HG02970 (cell line): ENCODE measurements at regions not wholly inside any gene's neighbourhood (a gene's known extent, or its start where the extent isn't known, plus 50 kb on each side); places are given as distances from the start of the nearest gene placed in this dataset.
"Not testable (repeated sequence)": the region's sequence is repeated elsewhere in the genome, so short reads cannot be mapped to it uniquely, and the experiment has no call there.

Source experiments
- ATAC-seq: cut with Tn5 transposase; IDR thresholded peaks from one replicate; pipeline ENCODE4 v1.9.1; 2021; ENCODE audit warnings: mild to moderate bottlenecking, moderate library complexity, moderate number of reproducible peaks; ENCODE audit not compliant: unreplicated experiment, low FRiP score

DNA sequence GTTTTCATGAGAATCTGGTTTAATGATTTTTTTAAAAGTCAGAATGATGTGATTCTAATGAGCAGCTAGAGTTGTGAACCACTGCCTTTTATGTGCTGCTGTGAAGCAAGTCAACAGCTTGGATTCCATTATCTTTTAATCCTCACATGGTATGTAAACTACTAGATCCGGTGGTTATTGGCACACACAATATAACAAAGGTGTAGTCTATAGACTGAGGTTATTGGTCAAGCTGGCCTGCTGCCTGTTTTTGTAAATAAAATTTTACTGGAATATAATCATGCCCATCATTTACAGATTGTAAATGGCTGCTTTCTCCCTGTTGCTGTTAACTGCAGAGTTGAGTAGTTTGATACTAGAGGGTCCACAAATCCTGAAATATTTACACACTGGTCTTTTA is 103.1 kb downstream of the OTOL1 start:
- ATAC-seq: no peak

DNA sequence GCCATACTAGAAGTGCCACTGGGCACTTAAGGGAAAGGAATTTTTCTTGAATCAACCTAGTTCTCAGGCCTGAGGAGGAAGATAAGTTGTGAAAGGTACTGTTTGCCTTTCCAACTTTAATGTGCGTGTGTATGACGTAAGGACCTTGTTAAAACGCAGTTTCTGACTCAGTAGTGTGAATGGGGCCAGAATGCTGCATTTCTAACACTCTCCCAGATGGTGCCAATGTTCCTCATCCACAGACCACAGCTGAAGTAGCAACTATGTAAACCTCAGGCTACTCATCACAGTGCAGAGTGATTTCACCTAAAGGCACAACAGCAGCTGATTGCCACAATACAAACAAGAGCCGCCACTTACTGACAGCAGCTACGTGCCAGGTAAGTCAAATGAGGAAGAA is 103.6 kb downstream of the OTOL1 start:
- ATAC-seq: no peak

DNA sequence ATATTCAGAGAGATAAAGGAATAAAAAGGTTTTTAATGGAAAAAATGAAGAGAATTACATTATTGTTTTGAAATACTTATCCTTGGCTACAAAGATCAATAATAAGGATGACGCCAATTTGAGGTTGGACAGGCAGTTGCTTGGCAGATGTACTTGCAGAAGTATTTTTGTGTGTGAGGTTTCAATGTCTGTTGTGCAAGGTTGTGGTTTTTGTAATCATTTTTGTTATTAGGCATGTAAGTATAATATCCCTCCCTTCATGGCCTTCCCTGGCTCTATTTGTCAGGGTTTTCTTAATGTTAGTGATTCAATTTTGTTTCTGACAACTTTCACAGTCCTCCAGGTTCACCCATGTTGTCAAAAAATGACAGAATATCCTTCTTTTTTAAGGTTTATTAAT is 105.9 kb downstream of the OTOL1 start:
- no peak for ATAC-seq

DNA sequence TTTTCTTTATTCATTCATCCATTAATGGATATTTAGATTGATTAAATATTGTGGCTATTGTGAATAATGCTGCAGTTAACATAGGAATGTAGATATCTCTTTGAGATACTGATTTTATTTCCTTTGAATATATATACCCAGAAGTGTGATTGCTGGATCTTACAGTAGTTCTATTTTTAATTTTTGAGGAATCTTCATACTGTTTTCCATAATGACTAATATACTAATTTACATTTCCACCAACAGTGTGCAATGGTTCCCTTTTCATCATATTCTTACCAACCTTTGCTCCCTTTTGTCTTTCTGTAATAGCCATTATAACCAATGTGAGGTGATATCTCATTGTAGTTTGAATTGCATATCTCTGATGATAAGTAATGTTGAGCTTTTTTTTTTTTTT is 106.3 kb downstream of the OTOL1 start:
- ATAC-seq: no peak

- no peak for ATAC-seq
Observed at GRCh38 chr3:161607056-161607455, 110.4 kb downstream of the OTOL1 start.

DNA sequence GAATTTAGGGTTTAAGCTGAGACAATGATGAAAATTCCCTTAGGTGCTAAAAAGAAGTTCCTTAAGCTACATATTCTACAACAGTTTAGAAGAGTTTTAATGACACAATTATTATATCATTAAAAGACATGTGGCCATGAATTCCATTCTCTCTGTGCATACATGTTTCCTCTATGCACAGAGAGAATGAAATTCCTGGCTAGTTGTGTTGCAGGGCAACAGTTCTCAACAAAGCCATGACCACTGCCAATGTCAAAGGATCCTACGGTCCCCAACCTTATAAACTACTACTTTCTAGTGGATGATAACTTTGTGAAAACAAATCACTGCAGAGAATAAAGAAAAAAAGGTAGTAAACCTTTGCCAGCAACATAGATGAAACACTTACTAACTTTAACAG is 122.7 kb downstream of the OTOL1 start:
- no peak for ATAC-seq

- ATAC-seq: no peak
Observed at GRCh38 chr3:161630794-161631193, 134.2 kb downstream of the OTOL1 start.

DNA sequence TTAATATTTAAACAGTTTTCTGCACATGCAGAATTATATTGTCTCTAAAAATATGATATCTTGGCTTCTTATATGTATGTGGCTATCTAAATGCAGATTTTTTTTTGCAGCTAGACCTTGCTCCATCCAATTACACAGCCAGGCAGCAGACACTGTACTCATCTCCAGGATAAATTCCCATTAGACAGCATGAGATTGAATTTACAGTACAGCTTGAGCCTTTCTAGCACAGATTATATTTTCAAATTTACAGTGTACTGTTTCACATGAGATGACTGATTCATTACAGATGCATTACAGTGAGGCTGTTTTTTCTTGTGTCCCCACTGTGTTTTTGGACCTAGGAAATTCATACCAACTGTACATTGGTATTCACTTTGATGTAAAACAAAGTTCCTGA is 134.9 kb downstream of the OTOL1 start:
- ATAC-seq: no peak

DNA sequence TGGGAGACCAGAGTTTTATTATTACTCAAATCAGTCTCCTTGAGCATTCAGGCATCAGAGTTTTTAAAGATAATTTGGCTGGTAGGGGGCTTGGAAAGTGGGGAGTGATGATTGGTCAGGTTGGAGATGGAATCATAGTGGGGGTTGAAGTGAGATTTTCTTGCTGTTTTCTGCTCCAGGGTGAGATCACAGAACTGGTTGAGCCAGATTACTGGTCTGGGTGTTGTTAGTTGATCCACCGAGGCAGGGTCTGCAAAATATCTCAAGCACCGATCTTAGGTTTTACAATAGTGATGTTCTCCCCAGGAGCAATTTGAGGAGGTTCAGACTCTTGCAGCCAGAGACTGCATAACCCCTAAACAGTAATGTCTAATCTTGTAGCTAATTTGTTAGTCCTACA is 141.0 kb downstream of the OTOL1 start:
- no peak for ATAC-seq

- not testable (repeated sequence) for ATAC-seq
Observed at GRCh38 chr3:161639095-161639494, 142.5 kb downstream of the OTOL1 start.

DNA sequence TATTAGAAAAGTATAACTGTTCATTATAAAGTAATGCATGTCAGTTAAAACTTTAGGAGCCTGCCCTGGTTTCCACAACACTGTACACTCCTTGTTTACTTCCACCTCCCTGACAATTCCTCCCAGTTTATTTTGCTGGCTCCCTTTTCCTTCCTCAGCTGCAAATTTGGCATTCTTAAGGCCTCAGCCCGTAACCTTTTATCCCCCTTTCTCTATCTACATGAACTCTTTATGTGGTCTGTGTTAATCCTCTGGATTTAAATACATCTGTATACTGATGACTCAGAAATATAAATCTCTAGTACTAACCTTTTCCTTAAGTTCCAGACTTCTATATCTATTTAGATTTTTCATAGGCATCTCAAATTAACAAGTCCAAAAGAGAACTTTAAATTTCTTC is 143.6 kb downstream of the OTOL1 start:
- no peak for ATAC-seq

- no peak for ATAC-seq
Observed at GRCh38 chr3:161641287-161641686, 144.7 kb downstream of the OTOL1 start.

DNA sequence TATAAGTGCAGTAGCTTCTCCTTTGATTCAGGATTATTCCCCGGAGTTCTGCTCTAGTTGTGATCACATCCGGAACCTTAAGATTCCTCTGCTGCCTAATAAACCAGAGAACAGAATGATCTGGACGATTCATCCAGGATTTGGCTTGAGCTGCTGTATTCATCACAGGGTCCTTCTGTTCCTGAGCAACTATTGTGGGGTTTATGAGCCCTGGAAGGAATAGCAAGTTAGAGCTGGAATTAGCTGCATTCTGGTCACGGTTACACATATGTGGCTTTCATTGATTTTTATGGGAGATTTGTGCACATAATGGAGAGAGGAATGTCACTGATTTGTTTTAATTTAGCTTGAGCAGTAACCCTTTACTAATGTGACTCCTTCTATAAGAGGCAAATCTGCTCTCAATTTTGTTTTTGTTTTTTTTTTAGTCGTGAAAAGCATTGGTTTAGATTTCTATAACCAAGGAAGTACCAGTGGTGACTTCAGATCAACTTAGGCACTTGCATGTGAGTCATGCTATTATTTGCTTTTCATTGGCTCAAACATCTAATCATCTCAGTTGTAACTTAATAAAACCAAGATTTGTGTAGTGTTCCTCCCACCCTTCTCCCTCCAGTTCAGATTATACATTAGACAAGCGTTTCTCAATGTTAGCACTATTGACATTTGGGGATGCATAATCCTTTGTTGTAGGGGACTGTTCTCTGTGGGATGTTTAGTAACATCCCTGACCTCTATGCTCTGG is 148.5 kb downstream of the OTOL1 start:
- ATAC-seq: no peak

GRCh38 chr3:161647936-161648470 is 151.4 kb downstream of the OTOL1 start:
- ATAC-seq: no peak

GRCh38 chr3:161649900-161650484 is 153.4 kb downstream of the OTOL1 start:
- no peak for ATAC-seq

DNA sequence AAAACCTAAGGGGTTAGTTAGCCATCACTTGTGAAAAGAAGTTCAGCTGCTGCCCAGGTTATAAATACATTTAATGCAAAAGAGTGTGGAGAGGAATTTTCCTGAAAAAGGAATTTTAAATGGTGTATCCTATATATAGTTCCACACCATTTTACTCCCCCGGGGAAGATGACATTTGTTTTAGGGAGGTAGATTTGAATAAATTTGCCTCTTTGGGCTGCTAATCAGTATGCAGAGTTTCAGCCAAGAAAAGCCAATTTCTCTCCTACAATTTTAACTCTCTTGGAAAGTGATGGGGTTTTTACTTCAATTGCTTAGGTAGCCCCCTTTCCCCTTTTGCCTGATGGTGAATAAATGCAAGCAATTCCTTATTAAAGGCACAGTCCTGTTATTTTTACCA is 161.2 kb downstream of the OTOL1 start:
- no peak for ATAC-seq

- ATAC-seq: no peak
Observed at GRCh38 chr3:161671141-161671540, 174.5 kb downstream of the OTOL1 start.

- no peak for ATAC-seq
Observed at GRCh38 chr3:161672478-161672877, 175.9 kb downstream of the OTOL1 start.

- ATAC-seq: no peak
Observed at GRCh38 chr3:161673866-161674265, 177.3 kb downstream of the OTOL1 start.

- no peak for ATAC-seq
Observed at GRCh38 chr3:161674402-161674801, 177.8 kb downstream of the OTOL1 start.

- ATAC-seq: not testable (repeated sequence)
Observed at GRCh38 chr3:161681831-161682230, 185.2 kb downstream of the OTOL1 start.

- no peak for ATAC-seq
Observed at GRCh38 chr3:161682715-161683114, 186.1 kb downstream of the OTOL1 start.
